Endothelial cell of hepatic sinusoid (primary cell): ENCODE measurements at regions not wholly inside any gene's neighbourhood (a gene's known extent, or its start where the extent isn't known, plus 50 kb on each side); places are given as distances from the start of the nearest gene placed in this dataset.
"Not testable (repeated sequence)": the region's sequence is repeated elsewhere in the genome, so short reads cannot be mapped to it uniquely, and the experiment has no call there.

Source experiments
- in situ Hi-C: cut with HindIII; loops from 2 replicates; pipeline ENCODE4 v1.10.0; 2017; ENCODE audit warnings: low sequenced_read_pairs

GRCh38 chr5:23103566-23103965, 250.4 kb upstream of the CDH12 start:
- in situ Hi-C loops, result loop anchor here (5.0 kb wide), 1 partner anchor 46 kb away; no protein-coding TSS in a partner anchor

- in situ Hi-C loops, result not testable (repeated sequence)
Measured at GRCh38 chr5:23095418-23095817, 242.3 kb upstream of the CDH12 start.

- in situ Hi-C loops, result no loop called here
Measured at GRCh38 chr5:23089286-23089685, 236.1 kb upstream of the CDH12 start.

GRCh38 chr5:23084815-23085214, 231.7 kb upstream of the CDH12 start:
- in situ Hi-C loops, result no loop called here

GRCh38 chr5:23072179-23072578, 219.0 kb upstream of the CDH12 start:
- in situ Hi-C loops, result no loop called here

- in situ Hi-C loops, result no loop called here
Measured at GRCh38 chr5:23071682-23072081, 218.5 kb upstream of the CDH12 start.

- in situ Hi-C loops, result no loop called here
Measured at GRCh38 chr5:23064710-23065109, 211.6 kb upstream of the CDH12 start.

- in situ Hi-C loops, result no loop called here
Measured at GRCh38 chr5:23053846-23054245, 200.7 kb upstream of the CDH12 start.

- in situ Hi-C loops, result no loop called here
Measured at GRCh38 chr5:23042226-23042625, 189.1 kb upstream of the CDH12 start.

GRCh38 chr5:23035555-23036090, 182.5 kb upstream of the CDH12 start:
- in situ Hi-C loops, result no loop called here

- in situ Hi-C loops, result no loop called here
Measured at GRCh38 chr5:23033864-23034263, 180.7 kb upstream of the CDH12 start.

GRCh38 chr5:23029290-23029689, 176.1 kb upstream of the CDH12 start:
- in situ Hi-C loops, result no loop called here

- in situ Hi-C loops, result no loop called here
Measured at GRCh38 chr5:23028445-23029021, 175.4 kb upstream of the CDH12 start.

GRCh38 chr5:23027830-23028229, 174.7 kb upstream of the CDH12 start:
- in situ Hi-C loops, result no loop called here

- in situ Hi-C loops, result no loop called here
Measured at GRCh38 chr5:23027331-23027730, 174.2 kb upstream of the CDH12 start.

GRCh38 chr5:23026252-23027170, 173.4 kb upstream of the CDH12 start:
- in situ Hi-C loops, result no loop called here

- in situ Hi-C loops, result no loop called here
Measured at GRCh38 chr5:23025629-23026233, 172.6 kb upstream of the CDH12 start.

GRCh38 chr5:23024470-23024869, 171.3 kb upstream of the CDH12 start:
- in situ Hi-C loops, result no loop called here

- in situ Hi-C loops, result no loop called here
Measured at GRCh38 chr5:23014825-23015224, 161.7 kb upstream of the CDH12 start.

GRCh38 chr5:23014266-23014665, 161.1 kb upstream of the CDH12 start:
- in situ Hi-C loops, result no loop called here

GRCh38 chr5:23013395-23013998, 160.4 kb upstream of the CDH12 start:
- in situ Hi-C loops, result no loop called here
